AG04450 (cell line): ENCODE measurements at regions not wholly inside any gene's neighbourhood (a gene's known extent, or its start where the extent isn't known, plus 50 kb on each side); places are given as distances from the start of the nearest gene placed in this dataset.

ENCODE experiments used
- CTCF ChIA-PET: fragments of 300-600, 350-600 bp; formaldehyde crosslinking; extraction: SDS; loops from one replicate; lab custom pipeline; 2022; ENCODE audit warnings: antibody characterized with exemption, inconsistent platforms; lab: Charles Lee
- POLR2A ChIA-PET: fragments of 350-600 bp; formaldehyde crosslinking; extraction: SDS; loops from one replicate; lab custom pipeline; 2021; ENCODE audit warnings: antibody characterized with exemption, inconsistent platforms; lab: Yijun Ruan, JAX
- DNase-seq: peaks from one replicate; pipeline ENCODE4 v3.0.0-alpha.2; 2011; ENCODE audit warnings: low read depth, low spot score
- H3K27ac ChIP-seq: one replicate; pipeline ENCODE4 v1.5.1; 2012; ENCODE audit warnings: low read depth, low read length, control low read depth
- H3K27me3 ChIP-seq: one replicate; pipeline ENCODE4 v1.6.0; 2012; ENCODE audit warnings: low read length; ENCODE audit not compliant: control insufficient read depth, insufficient read depth
- H3K4me3 ChIP-seq: 2 replicates; pipeline ENCODE4 v1.5.1; 2011; ENCODE audit warnings: mild to moderate bottlenecking, low read depth, low read length, control low read depth
- H3K9me3 ChIP-seq: 2 replicates; pipeline ENCODE4 v1.5.1; 2012; ENCODE audit warnings: low read length; ENCODE audit not compliant: control insufficient read depth, insufficient read depth
- CTCF ChIP-seq: IDR thresholded peaks from 2 replicates; pipeline ENCODE4 v1.5.1; 2011; ENCODE audit warnings: low read depth, low read length, control low read depth, inconsistent platforms

GRCh38 chr5:4258170-4258569 is 662.5 kb downstream of the IRX1 start:
- Histone ChIP-seq H3K27me3 (no peaks in the 10 kb centered on the region), H3K4me3 (no peak overlapping the region), H3K9me3 (peaks cover 29% of the 10 kb centered on the region), H3K27ac (no peak overlapping the region)
- POLR2A ChIA-PET = no interaction called here
- CTCF ChIA-PET = no interaction called here
- DNase-seq = no peak
- TF ChIP-seq CTCF = no peak

- TF ChIP-seq CTCF = no peak
- ChIA-PET POLR2A (no interaction called here), CTCF (no interaction called here)
- no peak overlapping the region for H3K27ac ChIP-seq
- no peak for DNase-seq
- H3K9me3 ChIP-seq = peaks cover 28% of the 10 kb centered on the region
- H3K4me3 ChIP-seq = no peak overlapping the region
- H3K27me3 ChIP-seq = no peaks in the 10 kb centered on the region
Measured at GRCh38 chr5:4271193-4271592, 675.6 kb downstream of the IRX1 start.

- H3K9me3 ChIP-seq = peaks cover 46% of the 10 kb centered on the region
- DNase-seq = no peak
- POLR2A ChIA-PET = no interaction called here
- H3K27ac ChIP-seq = no peak overlapping the region
- CTCF ChIA-PET = no interaction called here
- no peaks in the 10 kb centered on the region for H3K27me3 ChIP-seq
- TF ChIP-seq CTCF = no peak
- H3K4me3 ChIP-seq = no peak overlapping the region
Measured at GRCh38 chr5:4275232-4275631, 679.6 kb downstream of the IRX1 start.

GRCh38 chr5:4294878-4295277 is 699.2 kb downstream of the IRX1 start:
- H3K27ac ChIP-seq = no peak overlapping the region
- CTCF ChIA-PET = no interaction called here
- POLR2A ChIA-PET = no interaction called here
- H3K4me3 ChIP-seq = no peak overlapping the region
- no peak for TF ChIP-seq CTCF
- no peaks in the 10 kb centered on the region for H3K27me3 ChIP-seq
- peaks cover 26% of the 10 kb centered on the region for H3K9me3 ChIP-seq
- no peak for DNase-seq

GRCh38 chr5:4295663-4296339 is 700.2 kb downstream of the IRX1 start:
- TF ChIP-seq CTCF = no peak
- H3K27ac ChIP-seq = no peak overlapping the region
- no peak for DNase-seq
- ChIA-PET CTCF (no interaction called here), POLR2A (no interaction called here)
- no peak overlapping the region for H3K4me3 ChIP-seq
- no peaks in the 10 kb centered on the region for H3K27me3 ChIP-seq
- peaks cover 26% of the 10 kb centered on the region for H3K9me3 ChIP-seq
